LHCN-M2 (cell line): ENCODE measurements at regions not wholly inside any gene's neighbourhood (a gene's known extent, or its start where the extent isn't known, plus 50 kb on each side); places are given as distances from the start of the nearest gene placed in this dataset.
"Not testable (repeated sequence)": the region's sequence is repeated elsewhere in the genome, so short reads cannot be mapped to it uniquely, and the experiment has no call there.

Experiments
- DNase-seq: peaks from one replicate; pipeline ENCODE4 v3.0.0-alpha.2; 2012; ENCODE audit warnings: low read depth

DNA sequence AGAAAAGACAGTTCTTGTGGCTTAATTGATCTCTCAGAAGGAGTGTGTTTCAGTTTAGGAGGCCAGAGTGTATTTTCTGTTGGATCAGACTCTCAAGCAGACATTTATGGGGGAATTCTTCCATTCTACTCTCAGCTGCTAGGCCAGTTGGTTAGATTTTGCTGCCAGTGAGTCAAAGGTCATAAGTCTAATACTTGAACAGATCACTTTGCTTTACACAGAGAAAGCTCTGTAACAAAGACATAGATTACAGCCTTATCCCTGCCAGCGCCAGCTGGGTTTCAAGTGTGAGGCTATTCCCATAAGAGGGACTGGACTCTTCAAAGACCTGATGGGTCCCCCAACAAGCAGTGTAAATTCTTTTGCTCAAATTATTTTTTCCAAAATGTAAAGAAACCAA, 145.6 kb upstream of the SEMA3C start:
- peak; percentile 77 for DNase-seq

DNA sequence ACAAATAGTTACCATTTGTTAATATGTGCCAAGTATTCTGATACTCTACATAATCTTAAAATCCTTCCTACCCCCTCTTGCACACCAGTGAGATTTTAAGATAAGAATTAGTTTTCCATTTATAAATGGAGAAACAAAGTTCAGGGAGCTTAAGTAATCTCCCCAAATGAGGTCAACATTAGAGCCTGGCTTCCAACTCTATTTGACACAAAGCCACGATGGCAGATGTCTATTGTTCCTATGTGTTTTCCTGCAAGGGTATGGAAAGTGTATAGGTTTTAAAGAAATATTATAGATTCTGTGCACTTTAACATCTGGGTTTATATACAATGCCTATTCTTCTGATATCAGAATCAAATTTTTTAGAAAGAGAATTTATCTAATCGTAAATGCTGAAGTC, 143.9 kb upstream of the SEMA3C start:
- no peak for DNase-seq

DNA sequence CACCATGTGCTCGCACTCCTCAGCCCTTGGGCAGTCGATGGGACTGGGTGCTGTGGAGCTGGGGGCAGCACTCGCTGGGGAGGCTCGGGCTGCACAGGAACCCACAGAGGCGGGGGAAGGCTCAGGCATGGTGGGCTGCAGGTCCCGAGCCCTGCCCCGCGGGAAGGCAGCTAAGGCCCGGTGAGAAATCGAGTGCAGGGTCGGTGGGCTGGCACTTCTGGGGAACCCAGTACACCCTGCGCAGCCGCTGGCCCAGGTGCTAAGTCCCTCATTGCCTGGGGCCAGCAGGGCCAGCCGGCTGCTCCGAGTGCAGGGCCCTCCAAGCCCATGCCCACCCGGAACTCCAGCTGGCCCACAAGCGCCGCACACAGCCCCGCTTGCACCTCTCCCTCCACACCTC, 138.6 kb upstream of the SEMA3C start:
- DNase-seq = not testable (repeated sequence)

DNA sequence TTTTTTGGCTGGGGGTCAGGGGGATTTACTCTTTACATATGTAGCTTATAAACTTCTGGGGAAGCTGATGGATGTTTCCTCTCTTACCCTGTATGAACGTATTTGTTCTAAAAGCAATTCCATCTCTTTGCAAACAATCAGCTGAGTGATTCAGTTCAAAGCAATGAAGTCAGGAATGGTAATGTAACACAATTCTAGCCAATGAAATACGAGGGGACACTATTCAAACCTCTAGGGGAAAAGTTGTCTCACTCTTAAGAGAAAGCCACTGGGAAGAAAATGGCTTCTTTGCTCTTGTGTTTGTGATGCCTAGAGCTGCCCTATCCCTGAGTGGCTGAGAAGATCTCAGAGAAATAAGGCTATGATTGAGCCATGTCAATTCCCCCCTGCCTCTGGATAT, 134.8 kb upstream of the SEMA3C start:
- peak; percentile 63 for DNase-seq

DNA sequence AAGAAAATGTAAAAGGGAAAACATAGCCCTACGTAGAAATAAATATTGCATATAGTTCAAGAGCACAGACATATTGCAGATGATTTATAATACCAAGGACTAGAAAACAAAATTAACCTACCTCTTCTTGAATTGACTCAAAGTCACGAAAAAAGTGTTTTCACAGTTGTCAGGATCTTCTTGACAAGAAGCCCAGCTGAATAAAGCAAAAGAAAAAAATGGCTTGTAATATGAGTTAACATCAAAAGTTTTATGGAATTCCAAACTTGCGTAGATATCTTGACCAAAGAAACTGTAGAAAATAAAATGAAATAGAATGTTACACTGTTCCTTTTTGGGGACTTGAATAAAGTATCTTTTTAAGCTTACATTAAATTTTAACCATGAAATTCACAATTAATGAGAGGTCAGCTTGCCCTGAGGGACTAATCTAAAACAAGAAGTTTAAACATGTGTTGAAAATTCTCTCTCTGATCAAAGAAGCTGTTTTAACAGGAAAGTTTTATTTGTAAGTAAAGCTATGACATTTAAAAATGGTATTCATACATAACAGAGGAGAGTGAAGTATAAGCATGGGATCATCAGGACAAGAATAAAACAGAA, 133.1 kb upstream of the SEMA3C start:
- peak; percentile 88 for DNase-seq

GRCh38 chr7:81045491-81046030, 126.7 kb upstream of the SEMA3C start:
- no peak for DNase-seq

DNA sequence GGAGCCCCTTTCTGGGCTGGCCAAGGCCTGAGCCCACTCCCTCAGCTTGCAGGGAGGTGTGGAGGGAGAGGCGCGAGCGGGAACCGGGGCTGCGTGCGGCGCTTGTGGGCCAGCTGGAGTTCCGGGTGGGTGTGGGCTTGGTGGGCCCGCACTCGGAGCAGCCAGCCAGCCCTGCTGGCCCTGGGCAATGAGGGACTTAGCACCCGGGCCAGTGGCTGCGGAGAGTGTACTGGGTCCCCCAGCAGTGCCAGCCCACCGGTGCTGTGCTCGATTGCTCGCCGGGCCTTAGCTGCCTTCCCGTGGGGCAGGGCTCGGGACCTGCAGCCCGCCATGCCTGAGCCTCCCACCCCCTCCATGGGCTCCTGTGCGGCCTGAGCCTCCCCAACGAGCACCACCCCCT, 123.8 kb upstream of the SEMA3C start:
- not testable (repeated sequence) for DNase-seq

DNA sequence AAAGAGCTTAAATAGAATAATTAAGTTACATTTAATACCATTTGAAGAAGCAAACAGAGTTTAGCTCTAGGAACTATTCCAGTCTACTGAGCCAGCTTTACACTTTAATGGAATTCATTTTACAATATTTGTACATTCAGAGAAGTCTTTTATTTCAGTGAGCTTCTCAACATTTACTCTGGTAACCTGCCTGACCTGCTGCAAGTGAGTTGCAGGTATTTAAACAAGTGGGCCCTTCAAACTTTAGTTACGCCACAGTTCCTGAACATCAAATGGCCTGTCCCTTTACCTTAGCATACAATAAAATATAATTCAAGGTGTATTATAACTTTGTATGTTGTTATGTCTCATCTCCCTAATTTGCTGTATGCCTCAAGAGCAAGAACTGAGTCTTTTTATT, 121.6 kb upstream of the SEMA3C start:
- DNase-seq = no peak

DNA sequence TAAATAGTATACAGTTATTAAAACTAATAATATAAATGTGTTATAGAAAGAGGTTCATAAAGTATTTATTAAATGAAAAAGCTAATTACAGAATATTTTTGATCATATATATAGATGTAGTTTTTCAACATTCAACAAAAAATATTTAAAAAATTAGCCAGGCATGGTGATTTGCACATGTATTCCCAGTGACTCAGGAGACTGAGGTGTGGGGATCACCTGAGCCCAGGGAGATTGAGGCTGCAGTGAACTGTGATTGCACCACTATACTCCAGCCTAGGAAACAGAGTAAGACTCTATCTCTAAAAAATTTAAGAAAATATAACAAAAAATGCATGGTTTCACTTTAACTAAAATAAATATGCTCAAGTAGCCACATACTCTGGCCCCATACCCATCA, 118.0 kb upstream of the SEMA3C start:
- DNase-seq = no peak

- DNase-seq = peak; percentile 35
These were observed 117.2 kb upstream of the SEMA3C start for GRCh38 chr7:81036057-81036456.

- DNase-seq = no peak
These were observed 113.1 kb upstream of the SEMA3C start for GRCh38 chr7:81031996-81032395.

DNA sequence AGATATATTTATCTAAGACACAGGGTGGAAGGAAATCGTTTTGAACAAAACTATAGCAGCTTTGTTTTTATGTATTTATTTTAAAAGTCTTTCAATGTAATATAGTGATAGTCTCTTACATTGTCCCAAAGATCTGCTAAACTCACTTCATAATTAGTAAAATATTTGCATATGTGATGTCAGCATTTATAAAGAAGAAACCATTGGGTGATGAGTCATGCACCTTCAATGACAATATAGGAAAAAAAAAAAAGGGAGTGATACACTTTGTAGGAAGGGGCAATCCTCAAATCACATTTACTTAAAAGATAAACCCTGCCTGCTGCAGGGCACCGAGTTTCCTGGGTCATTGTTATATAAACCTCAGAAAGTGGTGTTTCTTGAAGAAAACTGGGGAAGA, 112.4 kb upstream of the SEMA3C start:
- no peak for DNase-seq

DNA sequence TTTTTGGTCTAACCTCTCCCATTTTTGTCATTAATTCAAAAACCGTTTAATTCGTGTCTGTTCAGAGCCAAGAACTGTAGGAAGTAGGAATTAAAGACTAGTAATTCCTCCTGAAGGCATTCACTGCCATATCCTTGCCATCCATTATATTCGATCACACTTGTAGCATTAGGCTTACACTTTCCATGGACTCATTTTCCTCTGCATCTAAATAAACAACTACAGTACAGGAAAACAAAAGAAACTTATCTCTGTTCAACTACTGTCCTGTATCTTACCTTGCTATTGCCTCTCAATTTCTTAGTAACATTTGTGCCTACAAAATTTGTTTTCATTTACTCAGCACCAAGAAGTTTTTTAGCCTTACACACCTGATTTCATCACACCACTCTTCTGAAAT, 111.6 kb upstream of the SEMA3C start:
- DNase-seq = no peak

- peak; percentile 93 for DNase-seq
These were observed 110.7 kb upstream of the SEMA3C start for GRCh38 chr7:81029511-81029910.

DNA sequence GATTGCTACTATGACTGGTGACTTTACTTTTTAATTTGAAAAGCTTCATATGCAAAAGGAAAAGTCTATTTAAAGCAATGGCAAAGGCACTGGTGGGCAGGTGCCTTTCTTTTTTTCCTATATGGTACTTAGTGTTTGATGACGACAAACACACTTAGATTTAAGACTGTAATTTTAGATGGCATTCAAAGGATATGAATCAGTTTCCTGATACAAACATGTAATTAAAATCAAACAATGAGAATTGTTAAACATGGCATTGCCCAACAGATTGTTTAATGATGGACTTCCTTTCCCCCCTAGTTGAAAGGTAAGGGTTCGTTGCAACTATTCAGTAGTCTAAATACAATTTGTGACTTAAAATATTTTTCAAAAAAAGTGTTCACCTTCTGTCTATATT, 106.5 kb upstream of the SEMA3C start:
- no peak for DNase-seq

DNA sequence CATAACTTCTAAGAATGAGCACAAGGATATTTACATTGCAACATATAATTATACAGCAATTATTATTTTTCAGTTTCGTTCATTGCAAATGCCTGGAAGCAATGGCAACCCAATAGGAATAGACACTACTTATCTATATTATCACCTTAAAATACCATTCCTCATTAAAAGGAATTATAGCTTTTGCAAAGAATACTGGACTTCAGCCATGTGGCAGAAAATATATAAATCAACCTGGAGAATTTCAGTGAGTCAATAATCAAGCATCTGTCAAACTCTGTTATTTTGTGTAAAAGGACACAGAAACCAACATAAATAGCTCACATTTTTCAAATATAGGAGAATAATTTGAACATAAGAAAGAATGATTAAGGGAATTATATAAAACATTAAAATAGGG, 96.1 kb upstream of the SEMA3C start:
- DNase-seq = no peak

DNA sequence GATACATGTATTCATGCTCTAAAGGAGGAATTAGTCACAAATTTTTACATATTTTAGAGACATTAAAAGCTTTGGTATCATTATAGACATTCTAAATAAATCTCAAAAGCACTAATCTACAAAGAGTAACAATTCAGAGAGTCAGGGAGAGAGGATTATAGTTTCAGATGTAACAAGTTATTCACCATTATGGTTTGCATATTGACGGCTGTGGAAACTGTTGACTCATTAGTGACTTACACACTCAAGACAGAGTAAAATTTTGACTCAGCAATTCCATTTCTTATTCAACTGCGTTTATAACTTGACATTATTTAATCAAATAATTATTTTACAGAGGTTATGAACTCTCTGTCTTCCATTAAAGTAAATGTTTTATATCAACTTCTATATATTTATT, 95.4 kb upstream of the SEMA3C start:
- peak; percentile 67 for DNase-seq

DNA sequence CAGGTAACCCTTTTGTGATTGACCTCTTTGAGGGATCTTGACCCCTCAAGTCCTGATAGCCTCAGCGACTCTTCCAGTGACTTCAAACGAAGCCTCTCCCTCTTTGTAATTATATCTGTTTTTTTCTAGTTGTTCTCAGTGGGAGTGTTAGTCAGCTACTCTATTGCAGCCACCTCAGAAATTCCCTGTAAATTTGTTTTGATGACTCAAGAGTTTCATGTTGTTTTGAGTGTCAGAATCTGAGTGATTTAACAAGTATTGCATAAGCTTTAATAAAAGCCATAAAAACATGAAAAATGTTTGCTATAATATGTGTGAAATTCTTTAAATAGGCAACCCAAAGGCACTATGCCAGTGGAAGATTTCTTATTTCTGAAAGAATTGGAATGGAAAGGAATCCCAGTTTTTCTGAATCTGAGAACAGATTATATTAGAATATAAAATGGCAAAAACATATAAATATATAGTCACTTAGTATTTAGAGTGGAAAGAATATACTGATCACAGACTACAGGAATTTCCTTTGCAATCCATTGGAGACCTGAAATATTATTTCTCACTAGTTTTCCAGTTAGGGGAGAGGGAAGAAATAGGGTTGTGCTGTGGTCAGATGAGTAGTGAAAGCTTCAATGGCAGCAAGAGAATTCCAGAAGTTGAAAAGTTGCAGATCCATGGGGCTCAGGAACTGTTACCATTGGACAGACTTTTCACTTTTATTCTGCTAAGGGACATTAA, 94.4 kb upstream of the SEMA3C start:
- DNase-seq = peak; percentile 92

- no peak for DNase-seq
These were observed 90.0 kb upstream of the SEMA3C start for GRCh38 chr7:81008901-81009300.

DNA sequence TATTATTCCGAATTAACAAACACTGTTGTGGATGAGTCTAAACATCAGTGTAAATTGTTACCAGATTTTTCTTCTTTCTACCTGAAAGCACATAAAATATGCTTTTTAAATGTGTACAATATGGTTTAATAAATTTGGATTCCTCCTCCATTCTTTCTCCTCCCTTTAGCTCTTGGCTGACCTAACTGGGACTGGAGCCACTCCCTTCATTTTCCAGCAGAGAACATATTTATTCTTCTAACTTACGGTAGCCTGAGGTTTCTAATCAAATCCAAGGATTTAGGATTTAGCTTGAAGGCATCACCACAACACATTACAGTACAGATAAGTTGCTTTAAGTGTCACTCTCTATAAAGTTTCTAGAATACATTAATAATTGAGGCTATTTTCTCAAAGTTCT, 88.2 kb upstream of the SEMA3C start:
- DNase-seq = no peak

DNA sequence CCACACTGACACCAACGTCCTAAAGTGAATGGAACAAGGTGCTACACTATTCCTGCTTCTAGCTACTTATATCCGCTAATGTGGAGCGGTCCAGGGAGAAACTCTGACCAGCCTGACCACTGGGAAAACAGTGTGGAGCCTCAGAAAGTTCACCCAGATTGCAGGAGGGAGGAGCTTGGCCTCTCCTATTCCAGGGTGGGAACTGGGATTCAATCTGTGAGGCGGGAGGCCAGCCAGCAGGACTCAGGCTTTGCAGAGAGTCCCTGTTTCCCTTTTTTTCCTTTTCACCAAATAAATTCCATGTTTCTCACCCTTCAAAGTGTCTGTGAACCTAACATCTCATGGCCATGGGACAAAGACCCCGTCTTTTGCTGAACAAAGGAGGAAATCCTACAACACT, 86.4 kb upstream of the SEMA3C start:
- no peak for DNase-seq

DNA sequence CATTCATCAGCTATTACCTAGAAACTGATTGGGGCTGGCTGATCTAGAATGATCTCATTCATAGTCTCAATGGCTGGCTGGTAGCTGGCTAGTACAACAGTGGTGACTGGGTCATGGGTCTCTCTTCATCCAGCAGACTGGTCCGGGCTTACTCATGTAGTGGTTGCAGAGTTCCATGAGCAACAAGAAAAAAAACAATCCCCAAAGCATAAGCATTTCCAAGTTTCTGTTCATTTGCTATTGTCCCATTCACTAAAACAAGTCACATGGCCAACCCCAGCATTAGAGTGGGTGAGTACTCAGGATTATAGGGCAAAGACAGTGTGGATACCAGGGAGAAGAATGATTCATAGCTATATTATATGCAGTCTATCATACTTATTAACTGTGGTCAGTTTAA, 85.2 kb upstream of the SEMA3C start:
- DNase-seq = peak; percentile 67

DNA sequence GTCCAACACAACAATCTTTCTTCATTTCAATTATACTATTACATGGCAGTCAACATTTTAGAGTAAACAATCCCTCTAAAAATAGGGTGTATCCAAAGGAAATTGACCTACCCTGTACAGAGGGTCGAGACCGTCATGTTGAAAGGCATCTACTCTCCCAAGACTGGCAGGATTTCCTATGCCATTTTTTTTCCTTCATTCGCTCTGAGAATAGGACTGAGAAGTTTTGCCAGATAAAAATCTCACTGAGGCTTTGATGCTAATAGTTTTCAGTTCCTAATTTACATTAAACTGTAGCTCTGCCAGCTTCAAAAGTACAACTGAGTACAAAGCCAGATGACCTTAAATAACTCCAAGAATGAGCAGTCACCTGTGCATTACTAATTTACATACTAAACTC, 84.5 kb upstream of the SEMA3C start:
- no peak for DNase-seq
